Bronchial epithelial cell (primary cell): ENCODE measurements at regions not wholly inside any gene's neighbourhood (a gene's known extent, or its start where the extent isn't known, plus 50 kb on each side); places are given as distances from the start of the nearest gene placed in this dataset.
"Not testable (repeated sequence)": the region's sequence is repeated elsewhere in the genome, so short reads cannot be mapped to it uniquely, and the experiment has no call there.

Experiments used
- DNase-seq: peaks from one replicate; pipeline ENCODE4 v3.0.0-alpha.2; 2010; ENCODE audit warnings: low read depth
- FAIRE-seq: peaks from 2 replicates; lab custom pipeline; 2011; peaks lifted over from hg19 to GRCh38; lab: Jason Lieb, UNC
- H3K27me3 ChIP-seq: 2 replicates; pipeline ENCODE4 v1.5.1; 2011; ENCODE audit warnings: low read length; ENCODE audit not compliant: control insufficient read depth, insufficient read depth
- H3K36me3 ChIP-seq: 2 replicates; pipeline ENCODE4 v1.5.1; 2011; ENCODE audit warnings: low read length; ENCODE audit not compliant: control insufficient read depth, insufficient read depth
- H3K4me3 ChIP-seq: 2 replicates; pipeline ENCODE4 v1.5.1; 2011; ENCODE audit warnings: mild to moderate bottlenecking, low read depth, low read length, control low read depth
- TF ChIP-seq, protein P1 (sequence below): IDR thresholded peaks from 2 replicates; pipeline ENCODE4 v1.5.1; 2011; ENCODE audit warnings: mild to moderate bottlenecking, moderate library complexity, low read length, control low read depth, inconsistent platforms; ENCODE audit not compliant: insufficient read depth, severe bottlenecking

DNA sequence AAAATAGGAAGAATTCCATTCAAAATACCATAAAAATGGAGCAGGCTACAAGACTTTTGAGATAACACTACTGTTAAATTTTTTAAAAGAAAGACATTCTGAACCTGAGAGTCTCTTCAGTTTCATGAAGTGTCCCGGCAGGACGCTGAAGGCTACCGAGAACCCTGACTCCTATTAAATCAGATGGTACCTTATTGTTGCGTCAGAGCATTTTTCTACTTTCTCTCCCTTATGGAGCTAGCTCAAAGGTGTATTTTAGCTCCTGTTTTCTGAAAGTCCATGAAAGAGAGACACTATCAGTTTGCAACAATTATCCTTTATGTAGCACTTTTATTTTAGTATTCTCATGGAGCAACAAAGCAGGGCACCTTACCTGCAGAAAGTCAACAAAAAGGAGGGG, 626.7 kb downstream of the IRS1 start:
- Histone ChIP-seq H3K36me3 (no peaks in the 10 kb centered on the region), H3K27me3 (no peaks in the 10 kb centered on the region), H3K4me3 (no peak overlapping the region)
- TF ChIP-seq, protein P1, sequence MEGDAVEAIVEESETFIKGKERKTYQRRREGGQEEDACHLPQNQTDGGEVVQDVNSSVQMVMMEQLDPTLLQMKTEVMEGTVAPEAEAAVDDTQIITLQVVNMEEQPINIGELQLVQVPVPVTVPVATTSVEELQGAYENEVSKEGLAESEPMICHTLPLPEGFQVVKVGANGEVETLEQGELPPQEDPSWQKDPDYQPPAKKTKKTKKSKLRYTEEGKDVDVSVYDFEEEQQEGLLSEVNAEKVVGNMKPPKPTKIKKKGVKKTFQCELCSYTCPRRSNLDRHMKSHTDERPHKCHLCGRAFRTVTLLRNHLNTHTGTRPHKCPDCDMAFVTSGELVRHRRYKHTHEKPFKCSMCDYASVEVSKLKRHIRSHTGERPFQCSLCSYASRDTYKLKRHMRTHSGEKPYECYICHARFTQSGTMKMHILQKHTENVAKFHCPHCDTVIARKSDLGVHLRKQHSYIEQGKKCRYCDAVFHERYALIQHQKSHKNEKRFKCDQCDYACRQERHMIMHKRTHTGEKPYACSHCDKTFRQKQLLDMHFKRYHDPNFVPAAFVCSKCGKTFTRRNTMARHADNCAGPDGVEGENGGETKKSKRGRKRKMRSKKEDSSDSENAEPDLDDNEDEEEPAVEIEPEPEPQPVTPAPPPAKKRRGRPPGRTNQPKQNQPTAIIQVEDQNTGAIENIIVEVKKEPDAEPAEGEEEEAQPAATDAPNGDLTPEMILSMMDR = no peak
- DNase-seq = no peak
- FAIRE-seq = no peak

DNA sequence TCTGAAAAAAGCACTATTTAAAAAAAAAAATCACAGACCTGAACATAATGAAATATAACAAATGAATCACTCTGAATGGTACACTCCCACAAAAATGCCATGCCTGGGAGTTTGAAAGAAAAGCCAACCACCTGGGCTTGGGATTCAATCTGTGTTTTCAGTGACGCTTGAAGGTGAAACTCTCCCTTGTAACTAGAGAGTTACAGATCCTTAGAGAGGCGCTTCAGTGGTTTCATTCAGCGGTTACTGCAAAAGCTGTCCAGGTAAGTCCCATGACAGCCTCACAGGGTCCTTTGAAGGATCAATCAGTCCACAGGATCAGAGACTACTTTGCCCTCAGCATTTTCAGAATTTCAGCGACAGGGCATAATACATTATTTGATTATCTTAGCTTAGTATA, 627.3 kb downstream of the IRS1 start:
- H3K27me3 ChIP-seq = no peaks in the 10 kb centered on the region
- H3K4me3 ChIP-seq = no peak overlapping the region
- FAIRE-seq (no peak), DNase-seq (no peak)
- TF ChIP-seq, protein P1 = no peak
- H3K36me3 ChIP-seq = no peaks in the 10 kb centered on the region

DNA sequence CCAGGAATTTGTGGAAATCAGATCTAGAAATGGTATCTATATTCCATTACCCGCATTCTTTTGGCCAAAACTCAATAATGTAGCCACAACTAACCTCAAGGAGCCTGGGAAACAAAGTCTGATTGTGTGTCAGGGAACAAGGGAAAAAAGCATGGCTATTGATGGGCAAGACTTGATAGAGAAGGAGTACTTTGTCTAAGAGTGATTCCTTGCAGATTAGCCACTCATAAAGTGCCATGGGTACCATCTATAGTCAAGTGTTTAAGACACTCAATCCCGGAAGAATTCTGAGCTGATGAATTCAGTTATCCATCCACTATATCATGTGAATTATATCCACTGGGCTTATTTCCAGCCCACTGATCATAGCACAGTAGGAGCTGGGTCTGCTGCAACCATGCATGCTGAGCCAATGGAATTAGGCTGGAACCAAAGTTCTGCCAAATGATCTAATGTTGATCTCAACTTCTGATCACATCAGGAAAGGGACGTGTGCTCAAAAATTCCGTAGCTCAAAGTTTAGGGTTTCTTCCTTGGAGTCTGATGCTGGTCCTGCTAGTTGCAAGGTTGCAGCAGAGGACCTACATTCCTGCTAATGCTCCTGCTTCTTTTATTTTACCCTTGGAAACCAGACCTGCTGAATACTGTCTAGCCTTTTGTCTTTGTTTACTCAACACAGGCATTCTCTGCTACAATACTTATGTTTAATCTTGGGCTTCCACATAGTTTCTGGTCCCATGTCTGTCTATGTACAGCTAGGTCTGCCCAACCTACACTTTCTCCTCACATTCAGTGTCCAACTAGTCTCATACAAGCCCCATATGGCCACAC, 629.7 kb downstream of the IRS1 start:
- Histone ChIP-seq H3K27me3 (no peaks in the 10 kb centered on the region), H3K4me3 (no peak overlapping the region), H3K36me3 (no peaks in the 10 kb centered on the region)
- DNase-seq = no peak
- FAIRE-seq = no peak
- TF ChIP-seq, protein P1 = no peak

DNA sequence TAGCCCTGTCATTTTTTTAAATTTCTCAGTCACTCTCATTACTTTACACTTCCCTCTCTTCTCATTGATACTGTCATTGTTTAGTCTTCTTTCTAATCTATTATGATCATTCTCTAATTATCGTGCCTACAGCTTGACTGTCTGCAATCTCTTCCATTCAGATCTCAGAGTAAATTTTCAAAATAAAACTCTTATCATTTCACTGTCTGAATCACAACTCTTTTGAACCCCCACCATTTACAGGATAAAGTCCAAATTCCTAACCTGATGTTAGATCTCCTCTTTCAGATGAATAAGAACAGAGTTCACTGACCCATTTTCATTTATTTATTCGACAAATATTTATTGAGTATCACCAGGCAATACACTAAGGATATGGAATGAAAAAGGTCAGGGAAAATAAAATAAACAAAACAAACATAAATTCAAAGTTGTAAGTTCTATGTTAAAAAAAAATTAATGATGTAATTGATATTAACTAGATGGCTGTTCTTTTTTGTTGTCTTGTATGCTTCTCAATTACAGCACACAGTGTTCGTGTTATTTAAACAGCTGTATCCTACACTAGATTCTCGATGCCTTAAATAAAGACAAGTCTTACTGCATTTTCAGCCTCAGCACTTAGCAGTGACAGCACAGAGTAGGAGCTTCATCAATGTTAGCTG, 631.0 kb downstream of the IRS1 start:
- FAIRE-seq = no peak
- no peak overlapping the region for H3K4me3 ChIP-seq
- no peak for DNase-seq
- no peaks in the 10 kb centered on the region for H3K27me3 ChIP-seq
- TF ChIP-seq, protein P1 = no peak
- no peaks in the 10 kb centered on the region for H3K36me3 ChIP-seq

DNA sequence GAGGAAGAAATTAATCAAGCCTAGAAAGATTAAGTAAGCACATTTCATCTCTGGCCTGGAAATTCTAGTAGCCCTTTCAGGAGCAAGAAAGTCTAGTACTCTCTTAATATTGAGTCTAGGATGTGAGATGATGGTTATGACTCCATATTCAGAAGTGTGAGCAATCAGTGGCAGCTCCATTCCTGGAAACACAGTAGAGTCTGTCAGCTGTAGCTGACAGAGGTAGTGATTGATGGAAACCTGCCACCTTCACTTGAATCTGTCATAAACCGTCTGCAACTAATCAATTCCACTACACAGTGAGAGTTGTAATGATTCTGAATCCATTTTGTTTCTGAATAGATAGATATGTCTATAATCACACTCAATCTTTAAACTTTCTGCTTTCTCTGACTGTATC, 635.1 kb downstream of the IRS1 start:
- H3K36me3 ChIP-seq = no peaks in the 10 kb centered on the region
- no peak overlapping the region for H3K4me3 ChIP-seq
- FAIRE-seq (no peak), DNase-seq (no peak)
- TF ChIP-seq, protein P1 = no peak
- H3K27me3 ChIP-seq = no peaks in the 10 kb centered on the region

- H3K36me3 ChIP-seq, H3K4me3 ChIP-seq, DNase-seq, FAIRE-seq, H3K27me3 ChIP-seq: not testable (repeated sequence)
Measured at GRCh38 chr2:226160617-226161016, 639.0 kb downstream of the IRS1 start.
